ENCODE measurements at regions not wholly inside any gene's neighbourhood (a gene's known extent, or its start where the extent isn't known, plus 50 kb on each side); places are given as distances from the start of the nearest gene placed in this dataset.

- ATAC-seq = peak; percentile 67
- no peak for DNase-seq (ENCODE audit: low read depth, low spot score)
These were observed 56.6 kb upstream of the CPXM2 start for GRCh38 chr10:123948030-123948823.

More at GRCh38 chr10:123948030-123948823, 56.6 kb upstream of the CPXM2 start:
- RAD21 ChIA-PET (ENCODE audit: low non-redundant PET in 1 of 2, low total read pairs in 2 of 2, uncharacterized antibody in 2 of 2, unreplicated experiment in 2 of 2) = no interaction called here
- Histone ChIP-seq H3K27me3 (ENCODE audit: insufficient read depth, low read length) (peaks cover 14% of the 10 kb centered on the region; the same call in 1 of the 2 replicates), H3K27ac (ENCODE audit: low read depth, low read length) (no peak overlapping the region), H3K9me3 (ENCODE audit: control insufficient read depth in 1 of 2, insufficient read depth in 1 of 2, low read depth in 1 of 2, low read length in 2 of 2) (no peaks in the 10 kb centered on the region), H3K4me1 (ENCODE audit: control insufficient read depth in 1 of 2, insufficient read depth in 2 of 2, low read length in 2 of 2) (peaks cover 0 to 12% of the 10 kb centered on the region in 2 experiments; a peak in 3 of 4 replicates), H3K9me2 (ENCODE audit: insufficient read depth) (no peaks in the 10 kb centered on the region), H3K79me2 (ENCODE audit: insufficient read depth, low read length) (no peaks in the 10 kb centered on the region), H3K36me3 (ENCODE audit: control insufficient read depth in 1 of 2, insufficient read depth in 2 of 2, low read length in 2 of 2) (no peaks in the 10 kb centered on the region), H2AFZ (ENCODE audit: low read depth, low read length, poor library complexity, severe bottlenecking) (no peak overlapping the region), H4K20me1 (ENCODE audit: insufficient read depth) (no peaks in the 10 kb centered on the region), H3K4me2 (ENCODE audit: low read length) (no peak overlapping the region; the same call in 1 of the 2 replicates), H3K4me3 (replicated peaks in 1 of 2; ENCODE audit: low read depth in 1 of 2, low read length in 2 of 2) (no peak overlapping the region), H3K9ac (ENCODE audit: low read length) (no peak overlapping the region)
- POLR2A ChIA-PET = no interaction called here
- TF ChIP-seq EZH2phosphoT487 (IDR thresholded peaks at IDR 0.05; ENCODE audit: borderline replicate concordance) = no peak
- TF ChIP-seq SP1 (IDR thresholded peaks at IDR 0.05; ENCODE audit: low read depth) = no peak
- TF ChIP-seq RAD21 (IDR thresholded peaks at IDR 0.05; ENCODE audit: low read depth) = no peak
- TF ChIP-seq, protein P1, sequence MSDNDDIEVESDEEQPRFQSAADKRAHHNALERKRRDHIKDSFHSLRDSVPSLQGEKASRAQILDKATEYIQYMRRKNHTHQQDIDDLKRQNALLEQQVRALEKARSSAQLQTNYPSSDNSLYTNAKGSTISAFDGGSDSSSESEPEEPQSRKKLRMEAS (IDR thresholded peaks at IDR 0.05) = no peak
- TF ChIP-seq CBX3 (IDR thresholded peaks at IDR 0.05; ENCODE audit: low read depth) = no peak
- no peak for TF ChIP-seq REST (IDR thresholded peaks at IDR 0.05; ENCODE audit: low read depth)
- no peak for TF ChIP-seq CEBPB (IDR thresholded peaks at IDR 0.05; ENCODE audit: low read depth)
- TF ChIP-seq ELF1 (IDR thresholded peaks at IDR 0.05; ENCODE audit: borderline replicate concordance, low read depth) = no peak
- no peak for TF ChIP-seq POLR2AphosphoS5 (IDR thresholded peaks at IDR 0.05; ENCODE audit: low read depth, low read length)
- TF ChIP-seq, protein P2, sequence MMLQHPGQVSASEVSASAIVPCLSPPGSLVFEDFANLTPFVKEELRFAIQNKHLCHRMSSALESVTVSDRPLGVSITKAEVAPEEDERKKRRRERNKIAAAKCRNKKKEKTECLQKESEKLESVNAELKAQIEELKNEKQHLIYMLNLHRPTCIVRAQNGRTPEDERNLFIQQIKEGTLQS (IDR thresholded peaks at IDR 0.05) = no peak
- BruUV-seq (replicated peaks) = no TSS peak
- CTCF ChIA-PET = no interaction called here
- intact Hi-C loops (cut with micrococcal nuclease) = no loop called here

All from HCT116 (cell line).